NCI-H1436 treated with DMSO at 0.1 percent for 48 hours (cell line): ENCODE measurements at regions not wholly inside any gene's neighbourhood (a gene's known extent, or its start where the extent isn't known, plus 50 kb on each side); places are given as distances from the start of the nearest gene placed in this dataset.
"Not testable (repeated sequence)": the region's sequence is repeated elsewhere in the genome, so short reads cannot be mapped to it uniquely, and the experiment has no call there.

Source experiments
- DNase-seq: peaks from one replicate; lab custom pipeline; 2025; lab: John Stamatoyannopoulos, UW

DNA sequence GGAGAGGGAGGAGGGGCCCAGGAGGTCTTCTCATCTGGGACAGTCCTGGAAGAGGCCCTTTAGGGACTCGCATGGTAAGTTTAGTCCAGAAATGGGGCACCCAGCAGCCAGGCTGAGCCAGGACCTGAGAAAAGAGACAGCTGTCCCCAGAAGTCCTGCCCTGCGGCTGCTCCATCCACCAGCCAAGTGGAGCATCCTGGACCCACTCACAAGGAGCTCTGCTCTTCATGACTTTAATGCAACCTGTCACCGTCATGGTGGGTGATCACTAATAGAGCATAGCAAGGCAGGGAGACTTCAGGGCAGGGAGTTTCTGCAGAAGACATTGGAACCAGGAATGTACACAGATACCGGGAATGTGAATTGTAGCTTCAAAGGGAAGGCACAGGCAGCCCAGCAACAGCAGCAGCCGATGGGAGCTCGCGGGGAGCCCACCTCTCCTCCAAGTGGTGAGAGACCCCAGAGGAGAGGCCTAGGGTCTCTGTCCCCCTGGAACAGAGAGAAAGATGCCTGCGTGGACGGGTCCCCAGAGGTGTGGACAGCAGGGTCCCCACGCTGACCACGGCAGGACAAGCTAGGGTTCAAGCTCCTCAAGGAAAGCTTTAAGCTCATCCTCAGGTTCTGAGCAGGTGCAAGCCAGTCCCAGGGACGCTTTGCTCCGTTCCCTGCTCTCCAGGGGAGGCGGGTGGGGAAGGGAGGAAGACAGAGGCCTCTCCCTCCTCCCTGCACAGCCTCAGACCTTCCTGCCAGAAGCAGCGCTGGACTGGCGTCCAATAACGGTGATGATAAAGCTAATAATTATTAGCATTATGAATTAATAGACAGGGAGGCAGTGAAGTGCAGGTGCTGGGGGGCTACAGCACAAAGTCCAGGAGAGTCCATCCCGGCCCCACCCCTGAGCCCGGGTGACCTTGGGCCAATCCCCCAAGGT is 335.3 kb downstream of the ADGRD1 start:
- DNase-seq, result not testable (repeated sequence)

DNA sequence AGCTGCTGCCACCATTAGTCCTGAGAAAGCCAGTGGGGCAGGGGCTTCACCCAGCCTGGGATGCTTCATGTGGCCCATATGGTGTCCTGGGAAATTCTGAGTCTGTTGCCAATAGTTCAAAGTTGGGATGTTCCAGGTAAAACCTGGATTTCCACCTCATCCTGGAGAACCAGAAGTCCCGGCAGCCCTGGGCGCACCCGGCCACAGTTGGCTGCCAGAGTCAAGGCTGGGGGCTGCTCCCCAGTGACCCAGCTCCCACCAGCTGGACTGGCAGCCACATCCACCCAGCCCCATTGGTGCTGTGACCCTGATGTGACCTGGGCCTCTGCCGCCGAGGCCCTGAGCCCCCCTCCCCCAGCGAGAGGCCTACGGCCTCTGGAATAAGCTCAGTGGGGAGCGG is 336.1 kb downstream of the ADGRD1 start:
- not testable (repeated sequence) for DNase-seq

DNA sequence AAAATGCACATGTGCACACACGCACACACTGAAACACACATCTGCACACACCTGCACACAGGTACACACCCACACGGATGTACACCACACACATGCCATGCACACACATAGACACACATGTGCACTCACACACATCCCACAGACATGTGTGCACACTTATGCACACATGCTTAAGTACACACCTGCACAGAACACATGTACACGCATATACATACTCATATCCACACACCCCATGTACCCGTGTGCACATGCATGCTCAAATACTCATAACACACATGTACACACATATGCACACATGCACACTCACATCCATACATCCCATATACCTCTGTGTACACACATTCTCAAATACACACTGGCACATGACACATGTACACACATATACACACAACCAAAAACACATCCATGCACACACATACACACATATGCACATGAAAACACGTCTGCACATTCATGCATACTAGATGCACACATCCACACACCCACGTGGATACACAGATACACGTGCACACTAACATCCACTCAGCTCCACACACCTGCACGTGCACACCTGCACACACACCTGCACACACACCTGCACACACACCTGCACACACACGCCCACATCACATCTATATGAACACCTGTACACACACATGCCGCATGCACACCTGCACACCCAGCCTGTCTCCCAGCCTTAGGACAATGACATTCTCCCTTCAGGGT is 336.7 kb downstream of the ADGRD1 start:
- no peak for DNase-seq

DNA sequence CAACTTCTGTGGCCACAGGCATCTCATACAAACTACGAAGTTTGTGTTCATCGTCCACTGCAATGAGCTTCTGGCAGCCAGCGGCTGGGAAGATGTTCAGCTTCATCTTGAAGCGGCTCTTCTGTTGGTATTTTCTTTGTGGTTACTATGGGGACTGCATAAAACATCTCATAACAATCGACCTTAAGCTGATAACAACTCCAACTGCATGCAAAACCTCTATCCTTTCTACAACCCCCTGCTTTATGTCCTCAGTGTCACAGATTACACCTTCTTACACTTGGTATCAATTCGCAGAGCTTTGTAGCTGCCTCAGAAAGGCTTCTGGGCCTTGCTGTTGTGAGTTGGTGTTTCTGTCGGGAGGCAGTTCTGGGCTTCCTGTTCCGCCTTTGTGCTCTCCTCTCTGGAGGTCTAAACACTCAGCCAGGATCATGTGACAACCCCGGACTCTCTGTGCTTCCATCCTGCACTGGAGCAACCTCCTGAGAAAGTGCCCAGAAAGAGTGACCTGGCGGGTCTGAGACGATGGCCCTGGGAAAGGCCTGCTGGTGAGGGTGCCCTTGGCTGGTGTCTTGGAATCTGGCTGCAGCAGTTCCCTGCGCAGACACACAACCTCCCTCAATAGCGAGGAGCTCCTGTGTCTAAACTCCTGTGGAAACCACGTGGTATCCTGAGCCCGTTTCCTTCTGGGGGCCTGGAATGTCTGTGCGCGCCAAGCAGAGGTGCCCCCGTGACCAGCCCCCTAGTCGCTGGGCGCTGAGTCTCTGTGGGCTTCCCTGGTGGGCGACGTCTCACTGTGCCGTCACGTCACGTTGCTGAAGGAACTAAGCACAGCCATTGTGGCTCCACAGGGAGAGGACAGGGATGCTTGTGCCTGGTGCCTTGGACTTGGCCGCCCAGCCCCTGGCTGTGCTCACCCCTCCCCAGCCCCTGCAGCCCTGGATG is 339.6 kb downstream of the ADGRD1 start:
- not testable (repeated sequence) for DNase-seq

DNA sequence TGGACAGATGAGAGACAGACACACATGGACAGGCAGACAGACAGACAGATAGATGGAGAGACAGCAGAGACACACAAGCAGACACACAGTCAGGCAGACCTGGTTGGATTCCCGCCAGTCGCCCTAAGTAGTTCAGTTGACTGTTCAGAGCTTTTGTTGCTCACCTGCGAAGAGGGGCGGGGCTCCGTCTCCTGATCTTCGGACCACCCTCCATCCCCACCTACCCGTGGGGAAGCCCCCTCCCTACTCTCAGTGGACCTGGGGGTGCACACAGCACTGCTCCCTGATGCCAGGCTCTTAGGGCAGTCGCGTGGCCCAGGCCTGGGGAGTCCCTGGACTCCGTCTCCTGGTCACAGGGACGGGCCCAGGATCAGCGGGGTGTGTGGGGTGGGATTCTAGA is 341.0 kb downstream of the ADGRD1 start:
- DNase-seq, result not testable (repeated sequence)

DNA sequence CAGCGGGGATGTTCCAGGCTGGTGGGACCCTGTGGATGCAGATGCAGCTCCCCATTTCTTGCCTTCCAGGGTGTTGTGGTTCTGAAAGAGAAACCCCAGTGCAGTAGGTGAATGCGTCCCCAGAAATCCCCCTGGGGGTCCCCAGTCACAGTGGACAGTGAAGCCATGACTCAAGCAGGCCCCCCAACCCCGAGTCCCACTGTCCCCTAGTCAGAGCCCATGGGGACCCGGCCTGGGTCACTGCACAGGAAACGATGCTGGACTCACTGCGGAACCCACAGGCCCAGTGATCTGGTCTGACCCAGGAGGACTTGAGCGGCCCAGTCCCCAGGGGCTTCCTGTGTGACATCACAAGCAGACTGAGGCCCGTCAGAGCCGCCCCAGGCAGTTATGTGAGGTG is 341.4 kb downstream of the ADGRD1 start:
- DNase-seq, result not testable (repeated sequence)

DNA sequence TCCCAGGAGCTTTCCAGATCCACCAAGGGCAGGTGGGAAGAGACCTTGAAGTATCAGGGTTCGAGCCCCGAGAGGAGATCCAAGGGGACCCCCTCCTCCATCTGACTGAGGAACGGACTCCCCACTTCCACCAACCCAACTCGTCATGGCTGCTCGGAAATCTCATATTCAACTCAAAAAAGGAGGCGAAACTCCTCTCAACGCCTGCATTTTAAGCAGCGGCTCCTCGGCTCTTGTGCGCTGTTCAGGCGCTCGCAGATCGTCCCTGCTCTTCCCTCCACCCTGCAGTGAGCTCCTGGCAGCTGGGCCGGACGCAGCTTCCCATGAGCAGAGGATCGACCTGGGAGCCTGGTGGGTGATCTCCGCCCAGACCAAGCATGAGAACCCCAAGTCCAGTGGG is 341.9 kb downstream of the ADGRD1 start:
- DNase-seq, result not testable (repeated sequence)

DNA sequence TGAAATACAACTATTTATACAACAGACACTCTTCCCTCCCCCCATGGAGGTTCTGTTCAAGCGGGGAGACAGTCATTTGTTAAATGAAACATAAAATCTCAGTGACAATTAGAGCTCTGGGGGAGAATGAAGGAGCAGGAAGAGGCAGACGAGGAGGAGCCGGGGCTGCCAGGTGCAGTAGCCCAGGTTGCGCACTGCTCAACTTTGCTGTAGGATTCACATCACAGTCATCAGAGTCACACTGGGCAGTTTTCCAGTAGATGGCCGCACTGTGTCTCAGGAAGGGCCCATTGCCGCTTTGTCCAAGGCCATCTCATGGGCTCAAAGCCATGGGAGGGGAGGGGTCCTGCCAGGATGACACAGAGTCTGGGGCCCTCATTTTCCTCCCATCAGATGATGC is 342.4 kb downstream of the ADGRD1 start:
- DNase-seq, result not testable (repeated sequence)

DNA sequence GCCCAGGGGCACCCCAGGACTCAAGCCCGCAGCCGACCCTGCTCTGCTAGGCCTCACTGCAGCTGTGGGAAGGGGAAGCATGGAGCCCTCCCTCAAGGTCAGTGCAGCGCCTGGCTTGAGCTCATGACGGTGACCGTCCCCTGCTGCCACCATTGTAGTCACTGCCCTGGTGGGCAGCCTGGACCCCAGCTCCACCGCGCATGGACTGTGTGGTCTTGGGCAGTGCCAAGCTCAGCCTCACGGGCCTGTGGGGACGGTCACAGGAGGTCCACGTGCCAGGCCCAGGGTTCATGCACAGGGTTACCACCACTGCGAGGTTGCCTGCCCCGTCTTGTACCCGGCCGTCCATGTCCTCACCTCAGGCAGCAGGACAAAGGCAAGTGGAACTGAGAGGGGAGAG is 342.9 kb downstream of the ADGRD1 start:
- not testable (repeated sequence) for DNase-seq

DNA sequence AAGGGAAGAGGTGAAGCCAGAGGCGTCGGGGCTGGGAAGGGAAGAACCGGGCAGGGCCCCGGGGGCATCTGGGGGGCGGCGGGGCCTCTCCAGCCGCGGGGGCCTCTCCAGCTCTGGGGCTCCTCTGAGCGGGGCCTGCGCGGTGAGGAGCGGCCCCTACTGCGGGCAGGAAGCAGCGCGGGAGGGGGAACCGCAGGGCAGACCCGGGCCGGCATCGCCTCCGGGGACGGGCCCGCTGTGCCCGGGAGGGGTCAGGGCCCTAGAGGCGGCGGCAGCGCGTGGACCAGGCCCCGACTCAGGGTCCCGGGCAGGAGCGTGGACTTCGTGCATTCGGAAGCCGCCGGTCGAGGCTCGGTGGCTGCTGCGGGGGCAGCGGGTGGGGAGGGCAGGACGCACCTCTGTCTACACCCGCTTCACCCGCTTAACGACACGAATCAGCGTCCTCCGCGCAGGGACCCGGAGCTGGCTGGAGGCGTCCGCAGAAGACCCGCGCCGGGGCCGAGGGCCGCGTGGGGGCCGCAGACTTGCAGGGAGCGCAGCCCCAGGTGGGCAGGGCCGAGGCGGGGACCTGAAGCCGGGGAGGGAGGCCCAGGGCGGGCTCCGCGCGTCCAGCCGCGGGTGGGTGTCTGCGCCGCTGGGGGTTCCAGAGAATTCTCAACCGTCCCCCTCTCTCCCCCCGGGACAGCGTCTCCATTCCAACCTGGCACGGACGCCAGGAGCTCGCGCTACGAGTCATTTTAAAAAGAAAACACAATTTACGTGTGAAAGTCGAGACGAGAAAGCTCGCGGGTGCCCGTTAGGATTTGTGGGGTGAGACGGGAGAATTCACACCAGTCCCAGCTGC is 345.0 kb downstream of the ADGRD1 start:
- DNase-seq, result not testable (repeated sequence)

DNA sequence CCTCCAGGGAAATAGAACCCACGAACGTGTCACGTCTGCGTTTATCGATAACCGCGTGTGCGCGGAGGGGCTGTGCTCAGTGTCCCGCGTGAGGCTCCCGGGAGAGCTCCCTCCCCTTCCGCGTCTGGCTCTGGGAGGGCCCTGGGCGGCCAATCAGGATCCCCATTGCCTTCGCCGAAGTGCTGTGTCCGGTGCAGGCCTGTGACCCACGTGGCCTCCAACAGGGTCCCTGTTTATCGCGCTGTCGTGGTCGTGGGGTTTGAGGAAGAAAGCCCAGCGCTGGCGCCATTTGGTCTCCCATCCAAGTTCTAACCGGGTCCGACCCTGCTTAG is 345.6 kb downstream of the ADGRD1 start:
- DNase-seq, result not testable (repeated sequence)

DNA sequence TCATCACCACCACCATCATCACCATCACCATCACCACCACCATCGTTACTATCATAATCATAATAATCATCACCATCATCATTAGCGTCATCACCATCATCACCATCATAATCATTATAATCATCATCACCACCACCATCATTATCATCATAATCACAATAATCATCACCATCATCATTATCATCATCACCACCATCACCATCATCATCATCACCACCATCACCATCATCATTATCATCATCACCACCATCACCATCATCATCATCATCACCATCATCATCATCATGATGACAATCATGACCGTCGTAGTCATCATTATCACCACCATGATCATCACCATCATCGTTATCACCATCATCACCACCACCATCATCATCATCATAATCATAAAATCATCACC is 349.9 kb downstream of the ADGRD1 start:
- DNase-seq, result not testable (repeated sequence)

DNA sequence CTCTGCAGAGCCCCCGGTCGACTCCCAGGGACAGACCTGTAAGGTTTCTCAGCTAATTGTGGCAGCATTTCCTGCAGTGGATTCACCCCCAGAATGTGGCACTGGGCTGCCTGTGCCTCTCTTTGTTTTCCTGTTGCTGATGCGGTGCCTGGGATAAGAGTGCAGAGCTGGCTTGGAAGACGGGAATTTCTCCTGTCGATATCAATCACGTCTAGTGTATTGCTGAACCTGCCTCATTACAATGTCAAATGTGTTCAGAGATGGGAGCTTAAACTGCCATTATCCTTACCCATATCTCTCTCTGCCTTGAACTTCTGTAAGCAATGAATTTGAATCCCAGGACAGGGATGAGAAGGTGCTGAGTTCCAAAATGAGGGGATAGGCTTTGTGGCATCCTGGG is 350.9 kb downstream of the ADGRD1 start:
- not testable (repeated sequence) for DNase-seq

DNA sequence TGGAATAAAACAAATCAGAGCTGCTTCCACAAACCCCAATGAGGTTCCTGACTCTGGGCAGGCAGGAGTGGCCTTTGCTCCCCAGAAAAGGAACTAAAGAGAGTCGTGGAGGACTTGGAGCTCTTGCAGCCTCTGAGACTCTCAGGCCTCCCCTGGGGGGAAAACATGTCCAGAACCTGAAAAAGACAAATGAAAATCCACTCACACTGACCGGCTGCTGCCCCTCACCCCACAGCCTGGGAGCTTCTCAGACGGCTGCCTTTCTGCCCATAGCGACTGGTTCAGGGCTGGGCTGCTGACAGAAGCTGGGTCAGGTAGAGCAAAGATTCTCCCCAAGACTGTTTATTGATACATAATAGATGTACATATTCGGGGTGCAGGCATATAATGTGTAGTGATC is 356.0 kb downstream of the ADGRD1 start:
- DNase-seq, result no peak

DNA sequence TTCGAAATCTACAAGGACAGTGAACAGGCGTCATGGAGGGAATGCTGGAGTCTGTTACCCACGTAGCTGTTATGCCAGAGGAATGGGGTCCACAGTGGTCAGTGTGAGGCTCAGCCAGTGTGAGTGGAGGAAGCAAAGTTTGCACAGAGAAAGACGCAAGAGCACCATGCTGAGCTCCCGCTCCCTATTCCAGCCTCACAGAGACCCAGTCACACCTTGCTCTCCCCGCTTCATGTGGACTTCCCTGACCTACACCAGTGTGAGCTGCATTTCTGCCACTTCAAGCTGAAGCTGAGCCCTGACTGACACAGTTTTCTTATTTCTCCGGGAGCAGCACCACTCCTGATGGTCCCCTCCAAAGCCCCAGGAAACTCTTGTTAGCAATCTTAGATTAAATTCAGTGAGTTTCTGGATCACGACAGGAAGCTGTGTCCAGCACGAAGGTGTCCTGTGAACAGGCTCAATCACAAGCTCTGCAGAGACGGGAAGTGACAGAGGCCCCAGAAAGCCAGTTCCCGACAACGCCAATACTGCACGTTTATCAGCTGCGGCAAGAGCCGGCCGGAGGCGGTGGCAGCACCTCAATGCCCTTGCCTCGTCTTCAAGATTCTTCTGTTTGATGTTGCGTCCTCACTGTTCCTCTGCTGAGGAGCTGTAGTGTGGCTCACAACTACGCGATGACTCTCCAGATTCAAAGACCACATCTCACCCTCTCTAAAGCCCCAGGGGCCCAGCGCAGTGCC is 356.7 kb downstream of the ADGRD1 start:
- DNase-seq, result not testable (repeated sequence)

DNA sequence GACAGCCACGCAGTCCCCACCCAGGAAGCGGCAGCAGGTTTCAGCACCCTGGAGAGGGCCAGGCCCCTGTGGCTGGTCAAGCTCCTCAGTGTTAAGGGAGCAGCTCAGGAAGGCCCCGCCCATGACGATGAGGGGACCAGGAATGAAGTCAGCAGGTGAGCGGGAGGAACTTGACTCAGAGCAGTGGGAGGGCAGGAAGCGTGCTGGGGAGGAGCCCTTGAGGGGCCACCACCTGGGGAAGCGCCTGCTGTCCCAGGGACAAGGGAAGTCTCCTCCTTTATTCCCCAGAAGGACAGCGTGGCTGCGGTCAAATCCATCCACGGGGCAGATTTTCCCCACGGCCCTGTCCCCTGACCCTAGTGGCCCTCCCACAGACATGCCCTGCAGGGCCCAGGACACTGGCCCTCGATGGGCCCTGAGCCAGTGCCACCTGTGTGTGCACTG is 357.6 kb downstream of the ADGRD1 start:
- DNase-seq, result not testable (repeated sequence)

DNA sequence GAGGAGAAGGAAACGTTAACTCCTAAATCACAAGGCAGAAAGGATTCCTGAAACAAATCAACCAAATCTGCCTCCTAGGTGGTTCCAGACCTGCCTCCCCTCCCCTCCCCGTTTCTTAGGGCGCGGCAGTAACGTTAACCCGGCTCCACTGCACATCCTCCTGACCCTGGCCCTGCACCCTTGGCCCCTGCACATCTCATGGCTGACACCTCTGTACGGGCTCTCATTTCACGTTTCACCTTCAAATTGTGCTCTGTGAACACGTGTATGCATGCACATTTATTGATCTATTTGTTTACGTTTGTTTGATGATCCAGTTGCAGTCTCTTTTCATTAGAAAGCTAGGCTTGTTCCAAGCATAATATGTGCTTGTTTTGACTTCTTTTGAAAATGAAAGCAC is 358.1 kb downstream of the ADGRD1 start:
- DNase-seq, result no peak

DNA sequence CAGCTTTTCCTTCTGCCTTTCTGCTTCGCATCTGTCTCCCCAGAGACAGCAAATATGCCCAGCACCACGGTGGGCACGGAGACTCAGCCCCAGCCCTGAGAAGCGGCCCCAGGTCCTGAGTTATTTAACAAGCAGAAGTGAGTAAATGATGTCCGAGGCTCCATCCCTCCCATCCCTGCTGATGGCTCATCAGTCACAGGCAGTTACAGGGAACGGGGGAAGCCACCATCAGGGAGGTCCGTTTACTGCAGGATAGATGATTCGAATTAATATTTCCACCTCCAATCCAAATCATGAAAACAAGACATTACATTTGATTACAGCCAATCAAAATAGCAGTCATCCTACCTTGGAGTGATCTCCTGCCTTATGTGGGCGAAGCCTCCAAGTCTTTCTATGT is 358.7 kb downstream of the ADGRD1 start:
- not testable (repeated sequence) for DNase-seq

DNA sequence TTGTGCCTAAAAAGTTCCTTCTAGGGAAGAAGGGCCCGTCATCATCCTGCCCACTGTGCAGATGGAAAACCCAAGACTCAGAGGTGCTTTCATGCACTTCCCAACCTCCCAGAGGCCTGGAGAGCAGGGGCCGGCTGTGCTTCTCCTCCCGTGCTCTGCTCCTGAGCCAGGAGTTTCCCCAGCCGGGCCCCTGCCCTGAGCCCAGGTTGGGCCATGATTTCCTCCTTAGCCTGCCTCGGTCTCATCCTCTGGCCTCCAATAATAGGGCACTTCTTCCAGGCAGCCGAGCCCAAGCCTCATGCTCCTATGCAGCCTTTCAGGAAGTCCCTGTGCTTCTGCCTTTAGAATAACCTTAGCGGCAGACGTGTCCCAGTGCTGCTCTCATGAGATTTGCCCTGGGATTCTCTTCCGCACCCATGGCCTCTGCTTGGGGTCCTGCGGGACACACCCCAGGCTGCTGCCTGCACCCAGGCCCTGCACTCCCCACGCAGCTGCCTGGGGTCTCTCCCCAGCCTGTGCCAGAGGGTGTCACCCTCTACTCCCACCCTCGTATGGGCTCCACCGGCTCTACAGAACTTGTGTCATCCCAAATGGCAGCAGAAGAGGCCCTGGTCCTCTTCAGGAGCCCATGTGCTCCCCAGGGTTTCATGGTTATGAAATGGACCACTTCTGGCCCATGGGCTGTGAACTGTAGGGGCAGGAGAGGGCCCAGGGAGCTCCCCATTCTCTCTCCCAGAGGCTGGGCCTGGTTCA is 359.3 kb downstream of the ADGRD1 start:
- no peak for DNase-seq

DNA sequence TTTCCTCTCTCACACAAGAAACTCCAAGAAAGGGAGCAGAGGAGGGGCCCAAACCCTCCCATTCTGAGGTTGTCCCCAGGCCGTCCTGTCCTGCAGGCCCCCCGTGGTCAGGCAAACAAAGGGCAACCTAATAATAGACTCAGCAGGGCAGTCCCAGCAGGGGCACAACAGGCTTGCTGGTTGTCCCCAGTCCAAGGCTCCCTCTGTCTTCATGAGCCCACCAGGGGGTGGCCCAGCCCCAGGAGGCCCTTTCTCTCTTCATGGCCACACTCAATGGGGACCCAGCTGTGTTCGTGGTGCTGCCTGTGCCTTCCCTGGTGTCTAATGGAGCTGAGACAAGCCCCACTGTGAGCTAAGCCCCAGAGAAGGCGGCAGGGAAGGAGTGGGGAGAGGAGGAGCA is 359.9 kb downstream of the ADGRD1 start:
- DNase-seq, result no peak
